ENCODE measurements at regions not wholly inside any gene's neighbourhood (a gene's known extent, or its start where the extent isn't known, plus 50 kb on each side); places are given as distances from the start of the nearest gene placed in this dataset.

GRCh38 chr3:31057891-31058290, 163.4 kb upstream of the GADL1 start:
- Histone ChIP-seq H3K4me3 (ENCODE audit: low read depth, low read length, poor library complexity, severe bottlenecking) (no peak overlapping the region), H3K79me2 (ENCODE audit: insufficient read depth, low read length) (no peaks in the 10 kb centered on the region), H2AFZ (ENCODE audit: low read length) (no peak overlapping the region), H3K4me2 (ENCODE audit: low read length) (no peak overlapping the region), H3K27ac (ENCODE audit: low read depth, low read length, poor library complexity, severe bottlenecking) (no peak overlapping the region), H4K20me1 (ENCODE audit: insufficient read depth, low read length) (no peaks in the 10 kb centered on the region), H3K9ac (ENCODE audit: low read length) (no peak overlapping the region), H3F3A (ENCODE audit: insufficient read depth, low read length) (no peaks in the 10 kb centered on the region), H3K9me3 (ENCODE audit: low read length) (no peaks in the 10 kb centered on the region), H3K36me3 (ENCODE audit: insufficient read depth, low read length) (no peaks in the 10 kb centered on the region; the same call in 1 of the 2 replicates), H3K27me3 (ENCODE audit: insufficient read depth, low read length) (no peaks in the 10 kb centered on the region), H3K9me2 (ENCODE audit: low read depth, low read length) (no peaks in the 10 kb centered on the region), H3K4me1 (ENCODE audit: insufficient read depth, low read length, severe bottlenecking) (no peaks in the 10 kb centered on the region)
- TF ChIP-seq EZH2 (IDR thresholded peaks at IDR 0.05; ENCODE audit: borderline replicate concordance, low read length) (no peak), CTCF (IDR thresholded peaks at IDR 0.05; ENCODE audit: low read length) (no peak)

- TF ChIP-seq CTCF (IDR thresholded peaks at IDR 0.05; ENCODE audit: low read length) (no peak), EZH2 (IDR thresholded peaks at IDR 0.05; ENCODE audit: borderline replicate concordance, low read length) (no peak)
- Histone ChIP-seq H3K36me3 (ENCODE audit: insufficient read depth, low read length) (no peaks in the 10 kb centered on the region), H3K9me3 (ENCODE audit: low read length) (no peaks in the 10 kb centered on the region), H3K79me2 (ENCODE audit: insufficient read depth, low read length) (no peaks in the 10 kb centered on the region), H3K4me1 (ENCODE audit: insufficient read depth, low read length, severe bottlenecking) (no peaks in the 10 kb centered on the region), H3K4me2 (ENCODE audit: low read length) (no peak overlapping the region), H3K9me2 (ENCODE audit: low read depth, low read length) (no peaks in the 10 kb centered on the region), H4K20me1 (ENCODE audit: insufficient read depth, low read length) (no peaks in the 10 kb centered on the region), H3F3A (ENCODE audit: insufficient read depth, low read length) (no peaks in the 10 kb centered on the region), H3K9ac (ENCODE audit: low read length) (no peak overlapping the region), H3K27ac (ENCODE audit: low read depth, low read length, poor library complexity, severe bottlenecking) (no peak overlapping the region), H2AFZ (ENCODE audit: low read length) (no peak overlapping the region), H3K27me3 (ENCODE audit: insufficient read depth, low read length) (no peaks in the 10 kb centered on the region), H3K4me3 (ENCODE audit: low read depth, low read length, poor library complexity, severe bottlenecking) (no peak overlapping the region)
Observed at GRCh38 chr3:31064021-31064420, 169.6 kb upstream of the GADL1 start.

GRCh38 chr3:31065765-31066164, 171.3 kb upstream of the GADL1 start:
- Histone ChIP-seq H3K36me3 (ENCODE audit: insufficient read depth, low read length) (no peaks in the 10 kb centered on the region), H3K79me2 (ENCODE audit: insufficient read depth, low read length) (no peaks in the 10 kb centered on the region), H3K4me3 (ENCODE audit: low read depth, low read length, poor library complexity, severe bottlenecking) (no peak overlapping the region), H3K9me2 (ENCODE audit: low read depth, low read length) (no peaks in the 10 kb centered on the region), H3K9me3 (ENCODE audit: low read length) (no peaks in the 10 kb centered on the region), H3K27ac (ENCODE audit: low read depth, low read length, poor library complexity, severe bottlenecking) (no peak overlapping the region), H3K4me2 (ENCODE audit: low read length) (no peak overlapping the region), H3K4me1 (ENCODE audit: insufficient read depth, low read length, severe bottlenecking) (no peaks in the 10 kb centered on the region), H3K27me3 (ENCODE audit: insufficient read depth, low read length) (no peaks in the 10 kb centered on the region), H3F3A (ENCODE audit: insufficient read depth, low read length) (no peaks in the 10 kb centered on the region), H4K20me1 (ENCODE audit: insufficient read depth, low read length) (no peaks in the 10 kb centered on the region), H2AFZ (ENCODE audit: low read length) (no peak overlapping the region), H3K9ac (ENCODE audit: low read length) (no peak overlapping the region)
- TF ChIP-seq CTCF (IDR thresholded peaks at IDR 0.05; ENCODE audit: low read length) (no peak), EZH2 (IDR thresholded peaks at IDR 0.05; ENCODE audit: borderline replicate concordance, low read length) (no peak)
